ENCODE measurements at regions not wholly inside any gene's neighbourhood (a gene's known extent, or its start where the extent isn't known, plus 50 kb on each side); places are given as distances from the start of the nearest gene placed in this dataset.

- H3K36me3 ChIP-seq, result no peaks in the 10 kb centered on the region
- intact Hi-C loops (cut with DNase I), result no loop called here
- 83 to 91% methylated on average over 1 of the region's 1 CpG for WGBS, 2 donors
Measured at GRCh38 chr9:82180711-82181110, 192.1 kb downstream of the SPATA31D1 start.

GRCh38 chr9:82183181-82183860 lies 194.7 kb downstream of the SPATA31D1 start:
- intact Hi-C loops (cut with DNase I), result no loop called here
- H3K9me3 ChIP-seq, result no peaks in the 10 kb centered on the region
- TF ChIP-seq POLR2A (IDR thresholded peaks at IDR 0.05), result no peak
- TF ChIP-seq EP300 (IDR thresholded peaks at IDR 0.05), result no peak
- TF ChIP-seq CTCF (IDR thresholded peaks at IDR 0.05), result no peak
- TF ChIP-seq POLR2AphosphoS5 (IDR thresholded peaks at IDR 0.05), result no peak
- DNase-seq, result no peak
- H3K4me1 ChIP-seq, result no peaks in the 10 kb centered on the region
- H3K36me3 ChIP-seq, result no peaks in the 10 kb centered on the region
- no peaks in the 10 kb centered on the region for H3K27me3 ChIP-seq
- no peak overlapping the region for H3K27ac ChIP-seq
- H3K4me3 ChIP-seq, result no peak overlapping the region

More at GRCh38 chr9:82180711-82181110, 192.1 kb downstream of the SPATA31D1 start:
- H3K27ac ChIP-seq, result no peak overlapping the region
- TF ChIP-seq CTCF (IDR thresholded peaks at IDR 0.05), result no peak
- no peak for TF ChIP-seq POLR2AphosphoS5 (IDR thresholded peaks at IDR 0.05)
- no peak for TF ChIP-seq EP300 (IDR thresholded peaks at IDR 0.05)
- no peak for TF ChIP-seq POLR2A (IDR thresholded peaks at IDR 0.05)
- no peaks in the 10 kb centered on the region for H3K4me1 ChIP-seq
- H3K27me3 ChIP-seq, result no peaks in the 10 kb centered on the region
- no peak overlapping the region for H3K4me3 ChIP-seq
- no peak for DNase-seq
- peaks cover 0 to 3% (median 0%) of the 10 kb centered on the region in 4 donors for H3K9me3 ChIP-seq

- intact Hi-C loops (cut with DNase I), result no loop called here
- no peaks in the 10 kb centered on the region for H3K9me3 ChIP-seq
- 53 to 74% methylated on average over 3 of the region's 3 CpGs for WGBS, 2 donors
- H3K27ac ChIP-seq, result no peak overlapping the region
- H3K27me3 ChIP-seq, result no peaks in the 10 kb centered on the region
- no peaks in the 10 kb centered on the region for H3K36me3 ChIP-seq
- no peak for DNase-seq
- no peaks in the 10 kb centered on the region for H3K4me1 ChIP-seq
- no peak overlapping the region for H3K4me3 ChIP-seq
- no peak for TF ChIP-seq EP300 (IDR thresholded peaks at IDR 0.05)
- TF ChIP-seq POLR2AphosphoS5 (IDR thresholded peaks at IDR 0.05), result no peak
- TF ChIP-seq CTCF (IDR thresholded peaks at IDR 0.05), result no peak
- no peak for TF ChIP-seq POLR2A (IDR thresholded peaks at IDR 0.05)
Measured at GRCh38 chr9:82184524-82184923, 196.0 kb downstream of the SPATA31D1 start.

GRCh38 chr9:82188817-82189216 lies 200.2 kb downstream of the SPATA31D1 start:
- no peaks in the 10 kb centered on the region for H3K9me3 ChIP-seq
- no peak overlapping the region for H3K27ac ChIP-seq
- no peak overlapping the region for H3K4me3 ChIP-seq
- no peaks in the 10 kb centered on the region for H3K4me1 ChIP-seq
- intact Hi-C loops (cut with DNase I), result no loop called here
- no peaks in the 10 kb centered on the region for H3K27me3 ChIP-seq
- H3K36me3 ChIP-seq, result no peaks in the 10 kb centered on the region
- TF ChIP-seq CTCF (IDR thresholded peaks at IDR 0.05) (no peak), POLR2AphosphoS5 (IDR thresholded peaks at IDR 0.05) (no peak), POLR2A (IDR thresholded peaks at IDR 0.05) (no peak), EP300 (IDR thresholded peaks at IDR 0.05) (no peak)
- DNase-seq, result no peak
- 93 to 94% methylated on average over 1 of the region's 1 CpG for WGBS, 2 donors
